Vagina (tissue), 2 donors: ENCODE measurements at regions not wholly inside any gene's neighbourhood (a gene's known extent, or its start where the extent isn't known, plus 50 kb on each side); places are given as distances from the start of the nearest gene placed in this dataset.

Experiments used
- CTCF ChIP-seq, 3 experiments: fragments of 450-650 bp in 2 of 3; fragments of 200-600 bp in 1 of 3; sonication (generic) in 1 of 3; IDR thresholded peaks; one replicate each; pipeline ENCODE4 v1.5.1; 2017 to 2019; ENCODE audit warnings: antibody characterized with exemption in 3 of 3, mild to moderate bottlenecking in 2 of 3, moderate library complexity in 2 of 3
- POLR2A ChIP-seq, 2 donors: fragments of 450-650 bp; IDR thresholded peaks; one replicate each; pipeline ENCODE4 v1.6.1; 2017; ENCODE audit warnings: antibody characterized with exemption in 2 of 2, mild to moderate bottlenecking in 2 of 2, moderate library complexity in 2 of 2

GRCh38 chr6:151679941-151680340, 127.5 kb upstream of the ESR1 start:
- TF ChIP-seq POLR2A (IDR thresholded peaks at IDR 0.05) (no peak), CTCF (IDR thresholded peaks at IDR 0.05) (no peak)
